OCI-M1 (cell line): ENCODE measurements at regions not wholly inside any gene's neighbourhood (a gene's known extent, or its start where the extent isn't known, plus 50 kb on each side); places are given as distances from the start of the nearest gene placed in this dataset.
A peak's percentile ranks its signal among the peaks of the same experiment; 100 is the strongest.

Experiments used
- DNase-seq: peaks from one replicate; lab custom pipeline; 2025; lab: John Stamatoyannopoulos, UW

DNA sequence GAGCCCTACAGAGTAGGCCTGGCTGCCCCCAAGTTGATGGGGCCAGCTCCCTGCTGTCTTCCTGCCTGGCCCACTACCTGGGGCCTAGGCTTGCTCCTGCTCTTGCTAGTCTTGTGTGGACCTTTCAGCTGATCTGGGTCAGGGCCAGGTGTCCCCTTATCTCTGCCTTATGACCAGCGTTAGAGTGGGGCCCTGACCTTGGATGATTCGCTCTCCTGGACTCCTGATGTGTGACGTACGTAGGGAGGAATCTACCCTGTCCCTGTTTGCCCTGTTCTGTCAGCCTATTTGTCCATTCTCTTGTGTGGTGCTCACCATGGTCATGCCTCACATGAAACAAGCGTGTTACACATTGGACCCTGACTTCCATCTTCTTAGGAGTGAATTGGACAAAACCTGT lies 571.8 kb downstream of the QKI start:
- no peak for DNase-seq

DNA sequence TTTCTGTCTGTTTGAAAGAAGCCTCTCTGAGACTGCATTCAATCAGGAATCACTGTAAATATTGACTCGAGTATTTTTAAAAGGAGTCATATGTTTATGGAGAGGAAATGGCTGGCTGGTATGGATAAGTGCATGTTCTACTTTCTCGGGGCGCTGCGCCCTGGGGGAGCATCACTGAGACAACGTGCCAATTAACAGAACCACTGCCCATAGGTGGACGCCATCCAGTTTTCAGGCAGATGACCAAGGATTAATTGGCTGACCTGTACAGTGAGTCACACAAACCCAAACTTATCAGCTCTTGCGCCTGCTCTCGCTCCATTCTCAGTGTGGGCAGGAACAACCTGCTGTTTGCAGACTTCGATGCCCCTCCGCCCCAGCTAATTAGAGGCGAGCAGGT lies 571.2 kb downstream of the QKI start:
- DNase-seq = no peak

DNA sequence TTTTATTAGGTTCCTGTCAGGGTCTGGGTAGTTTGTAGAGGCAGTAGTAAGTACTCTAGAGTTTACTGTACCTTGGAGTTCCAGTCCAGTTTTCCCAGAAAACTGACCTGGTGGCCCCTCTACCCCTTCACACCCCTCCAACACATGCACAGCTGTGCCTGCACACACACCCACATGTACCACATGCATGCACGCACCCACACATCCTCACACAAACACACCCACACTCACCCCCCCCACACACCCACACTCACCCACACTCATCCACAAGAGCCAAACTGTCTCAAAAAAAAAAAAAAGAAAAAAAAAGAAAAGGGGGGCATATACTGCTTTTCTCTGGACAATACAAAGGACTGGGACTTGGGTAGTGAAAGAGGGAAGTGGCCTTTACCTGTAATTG lies 570.5 kb downstream of the QKI start:
- no peak for DNase-seq

DNA sequence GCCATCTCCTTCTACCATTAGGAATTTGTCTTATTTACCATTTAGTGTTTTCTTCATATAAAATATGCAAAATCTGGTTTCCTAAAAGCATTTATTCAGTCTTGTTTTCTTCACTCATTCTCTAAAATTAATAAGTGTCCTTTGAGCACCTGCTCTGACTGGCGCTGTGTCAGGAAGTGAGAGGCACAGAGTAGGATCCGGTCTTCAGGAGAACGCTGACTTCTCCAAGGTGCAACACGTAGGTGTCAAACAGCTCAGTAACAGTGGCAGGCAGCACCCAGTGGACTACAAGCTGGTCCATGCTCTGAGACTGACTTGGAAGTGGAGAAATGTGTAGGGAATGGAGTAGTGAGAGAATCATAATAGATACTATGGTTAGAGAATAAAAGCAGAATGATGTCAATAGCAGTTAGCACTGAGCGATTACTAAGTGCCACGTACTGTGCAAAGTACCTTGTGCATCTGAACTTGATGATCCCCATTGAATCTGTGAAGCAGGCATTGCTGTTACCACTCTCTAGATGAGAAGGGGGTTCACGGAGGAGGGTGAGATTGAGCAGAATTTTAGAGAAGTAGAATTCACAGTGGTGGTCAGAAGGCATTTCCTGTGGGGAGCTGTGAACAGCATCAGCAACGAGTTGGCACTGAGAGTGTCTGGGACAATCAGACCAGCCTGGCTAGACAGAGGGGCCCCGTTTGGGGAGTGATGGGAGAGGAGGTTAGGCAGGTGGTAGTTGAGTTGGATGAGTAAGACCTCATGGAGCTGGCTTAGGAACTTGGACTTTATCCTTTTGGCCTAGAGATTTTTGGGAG lies 569.8 kb downstream of the QKI start:
- no peak for DNase-seq

DNA sequence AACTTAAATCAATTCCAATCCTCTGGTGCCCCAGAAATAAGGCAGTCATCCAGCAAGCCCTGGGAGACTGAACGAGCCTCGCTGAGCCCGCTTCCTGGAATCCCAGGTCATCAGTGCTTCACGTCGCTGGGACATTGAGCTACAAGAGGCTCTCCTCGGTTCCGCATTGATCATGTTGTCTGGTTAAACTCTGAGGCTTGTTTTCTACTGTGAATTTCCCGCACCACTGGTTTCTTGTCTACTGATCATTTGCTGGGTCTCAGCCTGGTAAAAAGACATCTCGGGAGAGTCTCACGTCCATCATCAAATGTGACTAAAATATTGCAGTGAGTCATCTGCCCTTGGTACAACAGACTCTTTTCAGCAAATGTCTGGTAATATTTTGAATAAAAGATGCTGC lies 569.2 kb downstream of the QKI start:
- DNase-seq = no peak

DNA sequence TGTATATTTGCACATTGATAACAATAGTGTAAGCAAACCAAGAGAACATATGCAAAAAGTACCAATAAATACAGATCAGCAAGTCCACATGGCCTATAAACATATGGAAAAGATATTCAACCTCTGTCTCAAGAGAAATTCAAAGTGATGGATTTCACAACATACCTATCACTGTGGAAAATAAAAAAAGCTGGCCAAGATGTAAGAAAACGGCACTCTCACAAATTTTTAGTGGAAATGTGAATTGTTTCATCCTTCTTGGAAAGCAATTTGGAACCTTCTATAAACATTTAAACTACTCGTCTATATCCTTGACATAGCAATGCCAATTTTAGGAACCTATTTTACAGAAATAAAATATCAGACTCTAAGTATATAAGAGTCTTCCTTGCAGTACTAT lies 559.8 kb downstream of the QKI start:
- DNase-seq = no peak

DNA sequence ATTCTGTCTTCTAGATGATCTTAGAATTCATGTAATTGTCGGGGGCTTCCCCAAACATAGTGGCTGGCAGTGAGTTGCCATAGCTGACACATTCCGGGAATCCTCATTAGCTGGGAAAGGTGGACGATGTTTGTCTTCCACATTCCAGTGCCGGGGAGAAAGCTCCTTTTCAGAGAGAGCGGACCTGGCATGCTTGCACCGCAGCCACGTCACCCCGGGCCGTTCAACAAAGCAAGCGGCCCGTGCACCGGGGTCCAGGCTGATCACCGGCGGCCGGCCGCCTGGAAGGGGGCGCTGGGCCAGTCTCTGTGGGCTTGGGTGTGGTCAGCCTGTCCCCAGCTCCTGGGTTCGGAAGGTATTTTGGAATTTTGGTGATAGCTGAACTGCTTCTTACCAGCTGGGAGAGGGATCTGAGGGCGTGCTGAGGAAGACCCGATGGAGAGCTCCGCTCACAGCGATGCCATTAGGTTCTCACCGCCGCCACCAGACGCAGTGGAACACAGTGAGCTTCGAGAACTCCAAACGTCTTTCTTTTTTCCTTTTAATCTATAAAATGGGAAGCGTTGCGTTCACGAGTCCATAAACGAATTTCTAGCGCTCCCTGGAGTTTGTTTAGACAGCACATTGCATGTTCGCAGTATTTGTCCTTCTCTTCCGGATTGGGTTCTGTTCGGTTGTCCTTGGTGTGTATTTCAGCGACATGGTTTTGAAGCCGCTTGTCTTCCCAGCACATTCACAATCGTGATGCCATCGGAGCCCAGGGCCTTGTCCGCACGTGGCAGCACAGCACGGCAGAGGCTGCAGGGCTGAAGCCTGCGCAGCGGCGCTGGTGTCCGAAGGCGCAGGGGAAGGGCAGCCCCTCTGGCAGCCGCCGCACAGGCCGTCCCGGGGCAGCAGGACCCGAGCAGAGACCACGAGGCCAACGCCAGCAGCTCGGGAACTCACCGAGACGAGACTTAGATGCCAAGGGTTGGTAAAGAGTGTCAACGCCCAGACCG lies 557.6 kb downstream of the QKI start:
- DNase-seq = no peak

DNA sequence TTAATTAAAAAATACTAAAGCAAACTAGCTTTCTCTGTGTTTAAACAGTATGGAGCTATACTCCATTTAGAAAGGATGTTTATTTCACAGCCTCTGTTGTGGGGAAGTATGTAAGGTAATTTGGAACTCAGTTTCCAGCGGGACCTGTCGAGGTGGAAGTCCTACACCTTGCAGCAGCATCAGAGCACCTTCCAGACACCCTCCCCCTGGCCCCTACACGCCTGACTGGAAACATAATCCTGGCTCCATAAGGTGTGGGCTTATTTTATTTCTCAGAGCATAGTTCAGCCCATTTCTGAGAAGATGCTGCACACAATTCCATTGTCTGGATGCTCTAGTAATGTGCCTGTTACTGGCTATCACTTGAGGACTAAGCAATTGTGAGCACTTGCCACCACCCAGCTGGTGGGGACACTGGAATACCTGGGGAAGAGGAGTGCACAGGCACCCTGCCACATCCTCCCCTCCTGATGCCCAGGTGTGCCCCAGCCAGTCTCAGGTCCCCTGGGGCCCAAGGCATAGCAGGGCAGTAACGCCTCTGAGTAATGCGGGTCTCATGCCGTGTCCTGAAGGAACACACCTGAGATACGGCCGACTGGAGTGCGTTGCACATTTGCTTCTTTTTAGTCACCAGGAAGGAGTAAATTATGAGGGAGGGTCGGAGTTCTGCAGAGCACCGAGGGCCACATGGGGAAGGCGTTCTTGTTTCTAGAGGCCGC lies 556.5 kb downstream of the QKI start:
- no peak for DNase-seq

DNA sequence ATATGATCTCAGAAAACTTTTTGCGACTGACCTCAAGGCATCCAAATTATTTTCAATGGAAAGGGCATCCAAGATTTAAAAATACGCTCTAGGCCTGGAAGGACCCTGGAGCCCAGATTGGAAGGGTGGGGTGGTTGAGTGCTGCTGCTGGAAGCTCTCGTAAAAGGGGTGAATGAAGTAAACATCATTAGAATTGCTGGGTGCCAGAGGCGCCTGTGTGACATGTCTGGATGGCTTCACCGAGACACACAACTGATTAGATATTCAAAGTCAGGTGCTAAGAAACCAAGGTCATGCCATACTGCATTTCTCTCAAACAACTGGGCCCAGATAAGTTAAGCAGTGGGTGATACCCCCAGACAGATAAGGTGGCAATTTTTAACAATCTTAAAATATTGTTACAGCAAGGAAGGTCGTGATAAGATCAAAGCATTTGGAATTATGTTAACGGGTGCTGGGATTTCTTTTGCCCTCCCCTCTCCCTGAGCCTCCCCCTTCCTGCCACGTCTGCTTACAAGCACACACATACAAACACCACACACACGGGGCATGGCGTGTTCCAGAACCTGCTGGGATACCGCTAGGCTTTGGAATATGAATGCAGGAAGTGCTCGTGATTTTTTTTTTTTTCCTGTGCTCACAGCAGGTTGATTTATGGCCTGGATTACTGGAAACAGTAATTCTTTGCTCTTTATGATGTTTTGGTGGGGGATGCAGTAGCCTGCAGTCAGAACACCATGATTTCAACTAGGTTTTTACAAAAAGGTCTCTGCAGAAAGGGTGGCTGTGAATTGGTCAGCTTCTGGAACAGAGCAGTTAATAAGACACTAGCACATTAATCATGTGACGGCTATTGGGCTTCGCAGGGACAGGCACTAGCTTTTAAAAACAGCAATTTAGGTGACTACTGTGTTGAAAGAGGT lies 551.2 kb downstream of the QKI start:
- DNase-seq = no peak

DNA sequence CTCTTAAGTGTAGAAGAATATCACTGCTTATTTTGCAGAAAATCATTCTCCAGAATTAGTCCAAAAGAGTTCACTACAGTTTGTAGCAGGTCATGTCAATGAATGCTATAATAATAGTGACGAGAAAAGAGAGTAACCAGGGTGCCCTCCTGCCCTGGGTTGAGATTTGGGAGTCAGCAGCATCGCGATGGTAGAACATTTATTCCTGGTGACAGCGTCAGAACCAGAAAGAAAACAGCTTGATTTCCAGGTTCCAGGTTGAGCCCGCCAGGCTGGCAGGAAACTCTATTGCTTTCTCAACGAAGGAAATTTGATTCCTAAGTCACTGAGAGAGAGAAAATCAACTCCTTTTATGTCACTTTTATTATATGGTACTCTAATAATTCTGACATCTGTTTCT lies 550.3 kb downstream of the QKI start:
- no peak for DNase-seq

DNA sequence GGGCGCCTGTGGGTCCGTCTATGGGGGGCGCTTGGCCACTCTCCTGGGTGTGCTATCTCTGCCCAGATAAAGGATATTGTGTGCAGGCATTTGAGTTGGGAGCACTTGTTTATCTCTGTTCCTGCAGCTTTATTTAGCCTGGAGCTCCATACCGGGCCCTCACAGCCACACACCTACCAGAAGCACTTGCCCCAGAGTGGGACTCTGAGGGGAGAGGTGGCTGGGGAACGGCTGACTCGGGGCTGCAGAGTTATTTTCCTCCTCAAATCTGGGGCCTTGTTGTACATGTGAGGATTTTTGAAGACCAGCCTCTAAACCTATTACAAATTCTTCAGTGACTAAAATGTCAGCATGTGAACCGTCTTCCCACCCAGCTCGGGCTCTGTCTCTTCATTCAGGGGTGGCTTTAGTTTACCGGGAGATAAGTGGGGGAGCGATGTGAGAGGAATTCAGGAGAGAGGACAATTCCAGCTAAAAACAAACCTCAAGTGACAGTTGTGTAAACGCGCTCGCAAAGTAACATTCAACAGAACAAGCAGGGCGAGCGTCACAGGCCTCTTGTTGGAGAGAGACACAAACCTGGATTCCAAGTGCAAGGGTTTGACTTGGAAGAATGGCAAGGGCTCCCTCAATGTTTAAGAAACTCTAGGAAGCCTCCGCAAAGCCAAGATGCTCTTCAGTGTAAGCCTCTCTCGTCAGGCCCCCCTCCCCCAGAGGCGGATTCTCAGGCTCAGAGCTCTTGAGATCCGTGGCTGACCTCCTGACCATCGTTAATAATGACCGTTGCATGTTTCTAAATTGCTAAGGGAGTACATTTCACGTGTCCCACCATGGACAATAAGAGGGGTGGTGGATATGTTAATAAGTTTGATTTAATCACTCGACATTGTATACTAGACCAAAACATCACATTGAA lies 548.9 kb downstream of the QKI start:
- no peak for DNase-seq

DNA sequence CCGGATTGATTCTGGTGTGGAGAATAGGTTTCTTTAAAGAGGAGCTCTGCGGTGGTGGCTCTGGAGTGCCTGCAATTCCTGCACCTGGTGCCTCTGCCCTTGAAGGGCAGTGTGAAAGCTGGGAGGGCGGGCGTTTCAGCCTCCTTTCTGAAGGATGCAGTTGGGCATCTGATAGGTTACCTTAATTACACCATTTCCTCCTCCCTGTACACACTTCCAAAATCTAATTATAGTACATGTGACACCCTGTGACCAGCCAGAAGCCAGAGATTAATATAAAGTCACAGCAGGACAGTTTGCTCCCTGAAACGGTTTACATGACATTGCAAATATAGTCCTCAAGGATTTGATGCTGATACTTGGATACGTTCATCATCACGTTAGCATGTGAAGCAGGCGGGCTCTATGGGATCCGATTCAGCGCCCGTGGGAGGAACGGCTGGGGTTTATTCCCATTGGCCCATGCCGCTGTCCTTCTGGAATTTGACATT lies 548.2 kb downstream of the QKI start:
- DNase-seq = no peak

DNA sequence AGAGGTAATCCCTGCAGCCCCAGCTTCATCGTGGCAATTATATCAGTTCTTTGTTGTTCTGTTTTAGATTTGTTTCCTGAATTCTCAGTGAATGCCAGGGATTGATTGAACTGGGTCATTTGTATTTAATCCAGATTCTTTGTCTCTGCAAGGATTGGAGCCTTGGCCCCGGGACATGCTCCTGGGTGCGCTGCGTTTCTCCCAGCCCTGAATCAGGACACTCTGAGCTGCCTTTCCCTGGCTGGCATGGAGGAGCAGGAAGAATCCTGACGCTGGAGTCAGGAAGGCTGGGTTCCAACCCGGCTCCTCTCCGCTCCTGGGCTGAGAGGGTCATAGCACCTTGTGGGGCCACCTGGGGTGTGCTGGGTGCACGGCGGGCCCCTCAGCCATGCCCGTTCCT lies 545.6 kb downstream of the QKI start:
- no peak for DNase-seq

DNA sequence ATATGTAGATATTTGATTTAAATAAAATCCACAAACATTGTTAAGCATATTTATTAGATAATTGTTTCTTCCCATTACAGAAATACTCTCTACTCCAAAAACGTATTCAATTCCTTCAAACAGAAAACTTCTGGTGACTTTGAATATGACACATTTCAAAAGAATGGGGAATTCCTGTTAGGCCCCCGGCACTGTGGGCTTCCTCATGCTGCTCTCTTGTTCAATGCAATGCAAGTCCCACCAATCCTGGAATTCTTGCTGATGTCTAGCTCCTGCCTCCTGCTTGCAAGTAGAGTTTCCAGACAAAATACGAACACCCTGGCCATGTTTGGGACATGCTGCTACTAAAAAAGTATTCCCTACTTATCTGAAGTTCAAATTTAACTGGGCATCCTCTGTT lies 544.1 kb downstream of the QKI start:
- DNase-seq = no peak

DNA sequence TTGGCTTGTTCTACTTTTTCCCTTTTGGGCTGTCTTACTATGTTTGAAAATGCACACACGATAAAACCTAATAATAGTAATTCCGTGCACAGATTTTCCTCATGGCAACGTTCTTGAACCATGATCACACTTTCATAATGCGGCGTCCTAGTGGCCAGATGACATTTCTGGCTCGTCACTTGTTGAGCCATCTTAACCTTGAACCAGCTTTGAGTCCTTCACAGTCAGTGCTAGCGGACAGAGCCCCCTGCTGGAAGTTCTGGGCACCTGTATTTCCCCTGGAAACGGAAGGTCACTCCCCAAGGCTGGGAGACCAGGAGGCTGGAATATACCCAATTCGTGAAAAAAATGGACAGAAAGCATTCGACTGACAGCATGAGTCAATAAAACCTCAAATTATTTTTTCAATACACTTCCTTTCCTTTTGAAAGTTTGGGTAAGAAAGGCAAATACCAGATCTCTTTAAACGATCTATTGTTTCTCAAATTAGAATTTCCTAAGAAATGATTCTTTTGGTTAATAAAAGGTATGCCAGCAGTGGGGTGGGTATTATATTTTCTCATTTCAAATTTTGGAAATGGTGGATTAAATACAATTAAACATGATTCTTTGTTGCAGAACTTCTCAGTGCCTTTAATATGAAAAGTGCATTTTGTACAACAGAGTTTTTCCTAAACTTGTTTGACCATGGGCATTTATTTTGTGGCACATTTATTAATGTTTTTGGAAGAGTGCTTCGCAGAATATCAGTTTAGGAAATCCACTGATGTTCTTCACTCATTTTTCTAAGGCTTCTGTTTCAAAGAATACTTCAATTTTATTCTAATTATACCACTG lies 542.3 kb downstream of the QKI start:
- DNase-seq = peak; percentile 83

DNA sequence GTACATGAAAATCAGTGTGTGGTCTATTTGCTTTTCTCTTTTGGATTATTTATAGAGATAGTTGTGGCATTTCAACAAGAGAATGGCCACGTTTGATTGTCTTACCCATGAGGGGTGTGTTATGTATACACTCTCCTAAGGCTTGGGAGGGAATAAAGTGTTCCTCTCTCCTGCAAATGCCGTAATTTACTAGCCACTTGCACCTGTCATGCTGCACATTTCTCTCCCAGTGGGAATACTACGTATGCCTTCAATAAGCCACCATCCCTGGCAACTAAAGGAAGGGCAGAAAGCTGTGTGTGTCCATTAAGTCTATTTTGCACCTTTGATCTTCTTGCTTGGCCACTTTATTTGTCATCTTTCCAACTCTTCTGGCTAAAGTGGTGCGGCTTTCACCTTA lies 541.2 kb downstream of the QKI start:
- no peak for DNase-seq

DNA sequence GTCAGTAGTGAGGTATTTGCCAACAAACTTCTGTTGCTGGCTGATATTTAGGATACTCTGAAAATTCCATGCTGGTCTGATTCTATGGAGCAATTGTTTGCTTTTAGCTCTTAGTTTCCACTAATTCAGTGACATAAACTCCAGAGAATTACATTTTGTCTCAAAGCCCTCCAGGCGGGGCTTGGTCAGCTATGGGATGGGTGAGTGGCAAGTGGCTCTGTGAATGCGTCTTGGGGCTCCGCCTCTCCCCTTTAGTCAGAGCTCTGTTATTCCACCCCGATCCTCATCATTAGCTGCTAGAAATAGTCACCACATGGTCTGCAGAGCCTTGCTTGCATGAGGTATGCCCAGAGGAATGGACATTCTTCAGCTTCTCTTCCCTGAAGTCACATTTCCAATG lies 540.6 kb downstream of the QKI start:
- no peak for DNase-seq

DNA sequence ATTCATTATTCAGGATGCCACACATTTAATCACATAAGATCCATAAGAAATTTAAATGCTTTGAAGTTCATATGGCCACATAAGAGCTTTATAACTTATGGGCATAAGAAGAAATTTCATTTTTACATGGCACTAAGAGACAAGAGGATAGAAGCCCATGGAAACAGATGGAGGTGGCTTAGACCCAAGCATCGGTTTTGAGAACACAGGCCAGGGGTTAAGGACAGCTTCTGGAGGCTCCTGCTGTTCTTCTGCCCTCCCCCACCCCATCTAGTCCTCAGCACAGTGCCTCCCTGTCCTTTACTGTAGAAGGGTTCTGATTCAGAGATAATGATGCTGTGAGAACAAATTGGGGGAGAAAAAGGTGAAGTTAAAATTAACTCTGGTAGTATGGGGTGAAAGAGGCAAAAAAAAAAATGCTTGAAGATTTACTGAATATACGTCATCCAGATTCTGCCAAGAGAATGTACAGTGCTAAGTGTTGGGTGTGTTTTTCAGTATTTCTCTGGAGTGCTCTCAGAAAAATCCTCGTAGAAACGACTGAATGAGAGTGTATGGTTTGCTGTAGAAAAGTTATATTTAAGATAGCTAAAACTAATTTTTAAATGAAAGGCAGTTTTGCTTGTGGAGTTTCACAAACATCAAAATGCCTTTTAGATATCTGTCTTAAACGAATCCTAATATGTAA lies 539.7 kb downstream of the QKI start:
- DNase-seq = no peak

DNA sequence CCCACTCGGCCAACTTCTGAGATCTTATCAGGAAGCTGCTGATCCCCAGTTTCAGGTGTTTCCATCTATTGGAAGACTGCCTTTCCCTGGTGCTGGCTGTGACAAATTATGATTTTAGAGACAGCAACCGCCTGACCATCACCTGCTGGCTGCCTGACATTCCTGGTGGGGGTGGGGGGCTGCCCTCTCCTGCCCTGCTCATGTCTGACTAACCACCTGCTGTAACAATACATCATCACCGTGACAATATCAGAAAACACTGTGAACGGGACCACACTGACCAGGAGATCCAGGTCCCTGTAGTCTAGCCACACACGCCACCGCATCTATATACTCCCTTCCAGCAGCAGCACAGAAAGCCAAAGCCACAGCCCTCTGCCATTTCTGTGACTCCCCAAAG lies 537.5 kb downstream of the QKI start:
- no peak for DNase-seq
